Erythroblast (primary cell): ENCODE measurements at regions not wholly inside any gene's neighbourhood (a gene's known extent, or its start where the extent isn't known, plus 50 kb on each side); places are given as distances from the start of the nearest gene placed in this dataset.

Experiments
- GATA1 ChIP-seq: IDR thresholded peaks from 2 replicates; pipeline ENCODE4 v1.6.1; 2011; ENCODE audit warnings: low read depth, mild to moderate bottlenecking, control low read depth, low read length, moderate library complexity
- POLR2A ChIP-seq: IDR thresholded peaks from 2 replicates; pipeline ENCODE4 v1.6.1; 2011; ENCODE audit warnings: mild to moderate bottlenecking, low read length

GRCh38 chr2:40957508-40957907 lies 505.6 kb upstream of the SLC8A1 start:
- TF ChIP-seq POLR2A (no peak), GATA1 (no peak)
